OCI-LY3 (cell line): ENCODE measurements at regions not wholly inside any gene's neighbourhood (a gene's known extent, or its start where the extent isn't known, plus 50 kb on each side); places are given as distances from the start of the nearest gene placed in this dataset.

Source experiments
- H2AFZ ChIP-seq: fragments of 200-600, 300-600 bp; shearing (Covaris generic); 2 replicates; pipeline ENCODE4 v1.6.0; 2014; ENCODE audit warnings: antibody characterized with exemption, low read depth, low read length
- H3K27ac ChIP-seq: fragments of 200-600, 300-600 bp; sonication (generic); 2 replicates; pipeline ENCODE4 v1.5.1; 2014; ENCODE audit warnings: mild to moderate bottlenecking, low read length, moderate library complexity, mixed read lengths
- H3K27me3 ChIP-seq: fragments of 200-600, 300-600 bp; sonication (generic); 2 replicates; pipeline ENCODE4 v1.6.1; 2014; ENCODE audit warnings: low read depth, low read length, mixed read lengths
- H3K36me3 ChIP-seq: fragments of 200-600, 300-600 bp; sonication (generic); replicated peaks from 2 replicates; pipeline ENCODE3; 2014; ENCODE audit warnings: low read depth, low read length, mixed read lengths
- H3K4me1 ChIP-seq: fragments of 300-600, 200-600 bp; sonication (generic); 2 replicates; pipeline ENCODE4 v1.6.1; 2014; ENCODE audit warnings: low read length, mixed read lengths
- H3K4me2 ChIP-seq: fragments of 200-600, 300-600 bp; sonication (generic); 2 replicates; pipeline ENCODE4 v1.6.1; 2014; ENCODE audit warnings: low read length, mixed read lengths
- H3K4me3 ChIP-seq: fragments of 300-600, 200-600 bp; sonication (generic); 2 replicates; pipeline ENCODE4 v1.5.1; 2014; ENCODE audit warnings: antibody characterized with exemption, mild to moderate bottlenecking, low read length, moderate library complexity
- H3K79me2 ChIP-seq: fragments of 300-600, 200-600 bp; shearing (Covaris generic); 2 replicates; pipeline ENCODE4 v1.6.1; 2014; ENCODE audit warnings: mild to moderate bottlenecking, low read length, mixed read lengths
- H3K9ac ChIP-seq: fragments of 300-600, 200-600 bp; shearing (Covaris generic); 2 replicates; pipeline ENCODE4 v1.6.0; 2014; ENCODE audit warnings: mild to moderate bottlenecking, low read length, moderate library complexity
- H3K9me3 ChIP-seq: fragments of 200-600, 300-600 bp; shearing (Covaris generic); 2 replicates; pipeline ENCODE4 v1.6.1; 2014; ENCODE audit warnings: low read length, mixed read lengths; ENCODE audit not compliant: insufficient read depth
- H4K20me1 ChIP-seq: fragments of 200-600, 300-600 bp; sonication (generic); 2 replicates; pipeline ENCODE4 v1.6.1; 2016; ENCODE audit warnings: low read length, mixed read lengths; ENCODE audit not compliant: insufficient read depth
- CTCF ChIP-seq: fragments of 200-600, 300-600 bp; sonication (generic); IDR thresholded peaks from 2 replicates; pipeline ENCODE4 v1.5.1; 2014; ENCODE audit warnings: antibody characterized with exemption, low read length, low read depth
- EZH2phosphoT487 ChIP-seq: fragments of 200-600 bp; shearing (Covaris generic); IDR thresholded peaks from 2 replicates; pipeline ENCODE4 v1.6.1; 2018; ENCODE audit warnings: antibody characterized with exemption, mixed run types, low read depth

GRCh38 chr9:99385215-99385614, 163.1 kb downstream of the SEC61B start:
- H3K4me2 ChIP-seq, result no peak overlapping the region
- no peaks in the 10 kb centered on the region for H3K36me3 ChIP-seq
- H3K27me3 ChIP-seq, result no peaks in the 10 kb centered on the region
- H2AFZ ChIP-seq, result no peak overlapping the region
- no peaks in the 10 kb centered on the region for H4K20me1 ChIP-seq
- H3K4me3 ChIP-seq, result no peak overlapping the region
- H3K79me2 ChIP-seq, result no peaks in the 10 kb centered on the region
- H3K4me1 ChIP-seq, result no peaks in the 10 kb centered on the region
- H3K27ac ChIP-seq, result no peak overlapping the region
- no peak overlapping the region for H3K9ac ChIP-seq
- no peaks in the 10 kb centered on the region for H3K9me3 ChIP-seq
- TF ChIP-seq EZH2phosphoT487, result no peak
- TF ChIP-seq CTCF, result no peak

GRCh38 chr9:99385814-99386279, 163.8 kb downstream of the SEC61B start:
- no peaks in the 10 kb centered on the region for H3K27me3 ChIP-seq
- TF ChIP-seq CTCF (no peak), EZH2phosphoT487 (no peak)
- no peaks in the 10 kb centered on the region for H3K9me3 ChIP-seq
- no peak overlapping the region for H3K9ac ChIP-seq
- H3K36me3 ChIP-seq, result no peaks in the 10 kb centered on the region
- H2AFZ ChIP-seq, result no peak overlapping the region
- no peaks in the 10 kb centered on the region for H4K20me1 ChIP-seq
- no peaks in the 10 kb centered on the region for H3K79me2 ChIP-seq
- H3K4me3 ChIP-seq, result no peak overlapping the region
- no peak overlapping the region for H3K4me2 ChIP-seq
- H3K4me1 ChIP-seq, result no peaks in the 10 kb centered on the region
- no peak overlapping the region for H3K27ac ChIP-seq

- Histone ChIP-seq H3K36me3 (no peaks in the 10 kb centered on the region), H3K9me3 (no peaks in the 10 kb centered on the region), H2AFZ (no peak overlapping the region), H3K9ac (no peak overlapping the region), H3K4me2 (no peak overlapping the region), H3K27me3 (no peaks in the 10 kb centered on the region), H3K4me3 (no peak overlapping the region), H3K4me1 (no peaks in the 10 kb centered on the region), H3K79me2 (no peaks in the 10 kb centered on the region), H4K20me1 (no peaks in the 10 kb centered on the region), H3K27ac (no peak overlapping the region)
- TF ChIP-seq EZH2phosphoT487 (no peak), CTCF (no peak)
Measured at GRCh38 chr9:99387431-99387830, 165.3 kb downstream of the SEC61B start.

GRCh38 chr9:99389087-99390033, 167.3 kb downstream of the SEC61B start:
- H2AFZ ChIP-seq, result no peak overlapping the region
- no peaks in the 10 kb centered on the region for H3K9me3 ChIP-seq
- H3K4me3 ChIP-seq, result no peak overlapping the region

More at GRCh38 chr9:99389087-99390033, 167.3 kb downstream of the SEC61B start:
- H3K4me1 ChIP-seq, result no peaks in the 10 kb centered on the region
- H3K27me3 ChIP-seq, result no peaks in the 10 kb centered on the region
- H3K4me2 ChIP-seq, result no peak overlapping the region
- no peaks in the 10 kb centered on the region for H4K20me1 ChIP-seq
- H3K27ac ChIP-seq, result no peak overlapping the region
- no peak overlapping the region for H3K9ac ChIP-seq
- no peaks in the 10 kb centered on the region for H3K36me3 ChIP-seq
- TF ChIP-seq EZH2phosphoT487 (no peak), CTCF (no peak)
- no peaks in the 10 kb centered on the region for H3K79me2 ChIP-seq
